Neural progenitor cell (in vitro differentiated cells): ENCODE measurements at regions not wholly inside any gene's neighbourhood (a gene's known extent, or its start where the extent isn't known, plus 50 kb on each side); places are given as distances from the start of the nearest gene placed in this dataset.

Experiments
- DNase-seq: peaks from one replicate; pipeline ENCODE4 v3.0.0-alpha.2; 2016; ENCODE audit warnings: low spot score
- H2AFZ ChIP-seq: fragments of 200-600 bp; sonication (generic); replicated peaks from 2 replicates; pipeline ENCODE4 v1.6.1; 2016; ENCODE audit warnings: antibody characterized with exemption
- H3F3A ChIP-seq: fragments of 200-600 bp; sonication (generic); 2 replicates; pipeline ENCODE4 v1.6.1; 2016; ENCODE audit warnings: antibody characterized with exemption, low read depth
- H3K27ac ChIP-seq: fragments of 200-600 bp; sonication (generic); 2 replicates; pipeline ENCODE4 v1.5.1; 2016; ENCODE audit warnings: mild to moderate bottlenecking
- H3K27me3 ChIP-seq: fragments of 200-600 bp; sonication (generic); 2 replicates; pipeline ENCODE4 v1.6.1; 2016; ENCODE audit warnings: mild to moderate bottlenecking, moderate library complexity
- H3K36me3 ChIP-seq: fragments of 200-600 bp; sonication (generic); 2 replicates; pipeline ENCODE4 v1.5.1; 2016
- H3K4me1 ChIP-seq: fragments of 200-600 bp; sonication (generic); 2 replicates; pipeline ENCODE4 v1.6.1; 2016; ENCODE audit warnings: mixed run types
- H3K4me2 ChIP-seq: fragments of 200-600 bp; sonication (generic); 2 replicates; pipeline ENCODE4 v1.6.1; 2016
- H3K4me3 ChIP-seq: fragments of 200-600 bp; sonication (generic); 2 replicates; pipeline ENCODE4 v1.5.1; 2016
- H3K79me2 ChIP-seq: fragments of 200-600 bp; sonication (generic); 2 replicates; pipeline ENCODE4 v1.6.1; 2016; ENCODE audit warnings: low read depth
- H3K9ac ChIP-seq: fragments of 200-600 bp; sonication (generic); 2 replicates; pipeline ENCODE4 v1.6.1; 2016
- H3K9me3 ChIP-seq: fragments of 200-600 bp; sonication (generic); 2 replicates; pipeline ENCODE4 v1.5.1; 2016; ENCODE audit warnings: low read depth
- H4K20me1 ChIP-seq: fragments of 200-600 bp; sonication (generic); 2 replicates; pipeline ENCODE4 v1.6.1; 2016; ENCODE audit warnings: low read depth
- H3K27ac Mint-ChIP-seq: 3 replicates; pipeline ENCODE4 v1.8.0; 2021; ENCODE audit warnings: mixed read lengths
- H3K27me3 Mint-ChIP-seq: 2 replicates; pipeline ENCODE4 v1.8.0; 2022; ENCODE audit warnings: low read depth, mild to moderate bottlenecking, inconsistent platforms, moderate library complexity, mixed read lengths; ENCODE audit not compliant: insufficient read depth
- H3K36me3 Mint-ChIP-seq: 3 replicates; pipeline ENCODE4 v1.8.0; 2021; ENCODE audit warnings: mixed read lengths
- H3K4me1 Mint-ChIP-seq: 3 replicates; pipeline ENCODE4 v1.8.0; 2021; ENCODE audit warnings: mixed read lengths
- H3K4me3 Mint-ChIP-seq: 3 replicates; pipeline ENCODE4 v1.8.0; 2021; ENCODE audit warnings: mild to moderate bottlenecking, moderate library complexity, mixed read lengths
- H3K9me3 Mint-ChIP-seq: 3 replicates; pipeline ENCODE4 v1.8.0; 2020; ENCODE audit warnings: mixed read lengths
- EZH2 ChIP-seq: fragments of 200-600 bp; sonication (generic); IDR thresholded peaks from 2 replicates; pipeline ENCODE4 v1.6.1; 2017; ENCODE audit warnings: antibody characterized with exemption, mild to moderate bottlenecking, moderate library complexity
- EZH2phosphoT487 ChIP-seq: fragments of 200-600 bp; sonication (generic); IDR thresholded peaks from 2 replicates; pipeline ENCODE4 v1.6.1; 2017; ENCODE audit warnings: antibody characterized with exemption
- TF ChIP-seq, protein P1 (sequence below): fragments of 200-600 bp; sonication (generic); IDR thresholded peaks from 2 replicates; pipeline ENCODE4 v1.5.1; 2017; ENCODE audit warnings: antibody characterized with exemption, mild to moderate bottlenecking

DNA sequence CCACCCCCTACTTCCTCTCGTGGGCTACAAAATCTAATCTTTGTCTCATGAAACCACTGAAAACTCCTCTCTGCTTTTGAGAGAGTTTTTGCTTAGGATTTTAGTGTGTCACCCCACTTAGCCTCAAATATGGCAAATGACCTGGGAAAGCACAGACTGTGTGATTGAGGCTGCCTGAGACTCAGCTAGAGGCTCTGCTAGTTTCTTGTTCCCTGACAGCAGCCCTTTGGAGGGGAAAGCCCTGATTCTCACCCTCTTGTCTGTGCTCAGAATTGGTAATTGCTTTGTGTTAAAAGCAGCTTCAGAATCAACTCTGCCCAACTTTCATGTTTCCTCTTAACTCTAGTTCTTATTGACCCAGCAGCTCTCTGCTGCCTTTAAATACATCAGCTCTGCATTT, 85.6 kb upstream of the ZP4 start:
- Histone ChIP-seq H3K27me3 (no peaks in the 10 kb centered on the region), H3F3A (peaks cover 13% of the 10 kb centered on the region), H3K9ac (no peak overlapping the region), H2AFZ (peak overlapping the region; percentile 43), H3K9me3 (no peaks in the 10 kb centered on the region), H3K4me3 (no peak overlapping the region), H3K4me1 (peaks cover 35% of the 10 kb centered on the region), H3K27ac (peak overlapping the region; percentile 16), H3K79me2 (no peaks in the 10 kb centered on the region), H3K36me3 (no peaks in the 10 kb centered on the region), H3K4me2 (peak overlapping the region; percentile 8), H4K20me1 (no peaks in the 10 kb centered on the region)
- H3K36me3 Mint-ChIP-seq = no peaks in the 10 kb centered on the region
- H3K4me1 Mint-ChIP-seq = peaks cover 14% of the 10 kb centered on the region
- TF ChIP-seq EZH2 (no peak), EZH2phosphoT487 (no peak)
- TF ChIP-seq, protein P1, sequence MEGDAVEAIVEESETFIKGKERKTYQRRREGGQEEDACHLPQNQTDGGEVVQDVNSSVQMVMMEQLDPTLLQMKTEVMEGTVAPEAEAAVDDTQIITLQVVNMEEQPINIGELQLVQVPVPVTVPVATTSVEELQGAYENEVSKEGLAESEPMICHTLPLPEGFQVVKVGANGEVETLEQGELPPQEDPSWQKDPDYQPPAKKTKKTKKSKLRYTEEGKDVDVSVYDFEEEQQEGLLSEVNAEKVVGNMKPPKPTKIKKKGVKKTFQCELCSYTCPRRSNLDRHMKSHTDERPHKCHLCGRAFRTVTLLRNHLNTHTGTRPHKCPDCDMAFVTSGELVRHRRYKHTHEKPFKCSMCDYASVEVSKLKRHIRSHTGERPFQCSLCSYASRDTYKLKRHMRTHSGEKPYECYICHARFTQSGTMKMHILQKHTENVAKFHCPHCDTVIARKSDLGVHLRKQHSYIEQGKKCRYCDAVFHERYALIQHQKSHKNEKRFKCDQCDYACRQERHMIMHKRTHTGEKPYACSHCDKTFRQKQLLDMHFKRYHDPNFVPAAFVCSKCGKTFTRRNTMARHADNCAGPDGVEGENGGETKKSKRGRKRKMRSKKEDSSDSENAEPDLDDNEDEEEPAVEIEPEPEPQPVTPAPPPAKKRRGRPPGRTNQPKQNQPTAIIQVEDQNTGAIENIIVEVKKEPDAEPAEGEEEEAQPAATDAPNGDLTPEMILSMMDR = no peak
- H3K27ac Mint-ChIP-seq = no peak overlapping the region
- H3K4me3 Mint-ChIP-seq = no peak overlapping the region
- H3K27me3 Mint-ChIP-seq = no peaks in the 10 kb centered on the region
- peaks cover under 1% of the 10 kb centered on the region for H3K9me3 Mint-ChIP-seq
- peak; percentile 28 for DNase-seq

DNA sequence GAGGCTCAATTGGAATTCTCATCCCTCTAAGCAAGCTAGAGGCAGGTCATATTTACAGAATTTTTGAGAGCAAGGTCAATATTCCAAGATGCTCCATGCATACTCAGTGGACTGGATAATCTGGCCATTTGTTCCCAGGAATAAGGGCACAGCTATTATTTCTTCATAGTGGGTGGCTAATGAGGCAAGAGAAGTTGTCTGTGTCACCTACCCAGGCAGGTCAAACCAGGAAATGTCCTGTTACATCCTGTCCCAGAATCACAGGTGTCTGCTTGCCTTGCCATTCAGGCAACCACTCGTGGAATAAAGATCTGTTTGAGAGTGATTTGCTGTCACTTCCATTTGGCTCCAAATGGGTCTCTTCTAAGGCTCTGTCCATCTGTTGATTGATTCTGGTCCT, 85.2 kb upstream of the ZP4 start:
- Histone ChIP-seq H2AFZ (no peak overlapping the region), H3K27ac (no peak overlapping the region), H3K4me3 (no peak overlapping the region), H3K4me1 (peaks cover 35% of the 10 kb centered on the region), H4K20me1 (no peaks in the 10 kb centered on the region), H3F3A (peaks cover 13% of the 10 kb centered on the region), H3K9ac (no peak overlapping the region), H3K27me3 (no peaks in the 10 kb centered on the region), H3K4me2 (peak overlapping the region; percentile 8), H3K9me3 (no peaks in the 10 kb centered on the region), H3K79me2 (no peaks in the 10 kb centered on the region), H3K36me3 (no peaks in the 10 kb centered on the region)
- TF ChIP-seq EZH2phosphoT487 (no peak), EZH2 (no peak)
- TF ChIP-seq, protein P1 = no peak
- H3K27me3 Mint-ChIP-seq = no peaks in the 10 kb centered on the region
- DNase-seq = no peak
- no peaks in the 10 kb centered on the region for H3K36me3 Mint-ChIP-seq
- peaks cover 4% of the 10 kb centered on the region for H3K9me3 Mint-ChIP-seq
- H3K4me1 Mint-ChIP-seq = peaks cover 14% of the 10 kb centered on the region
- H3K27ac Mint-ChIP-seq = no peak overlapping the region
- H3K4me3 Mint-ChIP-seq = no peak overlapping the region

DNA sequence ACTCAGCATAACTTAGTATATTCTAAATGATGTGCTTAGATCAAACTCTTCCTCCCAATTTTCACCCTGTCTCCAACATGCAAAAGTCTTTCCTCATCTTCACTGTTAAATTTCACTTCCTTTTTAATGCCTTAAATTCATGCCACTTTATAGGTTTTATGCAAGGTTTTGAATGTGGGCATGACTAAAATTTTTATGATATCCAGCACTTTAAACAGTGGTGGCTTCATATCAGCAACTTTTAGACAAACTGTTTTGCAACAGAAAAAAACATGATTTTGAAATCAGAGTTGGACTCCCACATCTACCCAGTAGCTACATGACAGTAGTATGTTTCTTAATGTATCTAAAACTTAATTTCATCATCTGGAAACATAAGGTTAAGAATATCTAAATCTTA, 84.7 kb upstream of the ZP4 start:
- H3K4me1 Mint-ChIP-seq = peaks cover 14% of the 10 kb centered on the region
- TF ChIP-seq EZH2 = no peak
- TF ChIP-seq EZH2phosphoT487 = no peak

DNA sequence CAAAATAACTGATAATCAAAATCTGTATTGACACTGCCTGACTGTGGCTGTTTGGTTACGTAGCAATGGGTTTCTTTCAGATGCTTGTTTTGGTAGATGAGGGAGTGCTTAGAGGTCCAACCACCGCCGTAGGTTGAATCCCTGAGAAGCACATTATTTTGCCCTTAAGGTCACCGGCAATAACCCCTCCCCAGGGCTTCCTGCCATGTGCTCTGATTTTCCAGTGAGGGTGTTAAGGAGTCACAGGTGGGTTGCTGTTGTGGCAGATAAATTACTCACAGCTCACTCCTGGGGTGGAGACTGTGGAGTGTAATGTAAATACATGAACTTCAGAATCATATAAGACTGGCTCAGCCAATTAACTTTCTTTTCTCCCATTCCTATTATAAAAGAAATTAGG, 81.5 kb upstream of the ZP4 start:
- H3K27me3 Mint-ChIP-seq = no peaks in the 10 kb centered on the region
- Histone ChIP-seq H3K9ac (no peak overlapping the region), H3K4me3 (no peak overlapping the region), H4K20me1 (no peaks in the 10 kb centered on the region), H3K4me2 (no peak overlapping the region), H3F3A (peaks cover 13% of the 10 kb centered on the region), H3K27me3 (no peaks in the 10 kb centered on the region), H3K27ac (no peak overlapping the region), H3K36me3 (no peaks in the 10 kb centered on the region), H3K4me1 (peaks cover 31% of the 10 kb centered on the region), H3K79me2 (no peaks in the 10 kb centered on the region), H3K9me3 (no peaks in the 10 kb centered on the region), H2AFZ (no peak overlapping the region)
- H3K4me1 Mint-ChIP-seq = peaks cover 14% of the 10 kb centered on the region
- TF ChIP-seq, protein P1 = no peak
- no peak for TF ChIP-seq EZH2phosphoT487
- TF ChIP-seq EZH2 = no peak
- H3K9me3 Mint-ChIP-seq = peaks cover 9% of the 10 kb centered on the region
- no peak overlapping the region for H3K4me3 Mint-ChIP-seq
- no peaks in the 10 kb centered on the region for H3K36me3 Mint-ChIP-seq
- no peak overlapping the region for H3K27ac Mint-ChIP-seq
- no peak for DNase-seq

More for the DNA sequence above, 84.7 kb upstream of the ZP4 start:
- no peak overlapping the region for H3K27ac Mint-ChIP-seq
- no peak overlapping the region for H3K9ac ChIP-seq
- H3K79me2 ChIP-seq = no peaks in the 10 kb centered on the region
- H3K4me3 Mint-ChIP-seq = no peak overlapping the region
- no peaks in the 10 kb centered on the region for H3K27me3 ChIP-seq
- no peaks in the 10 kb centered on the region for H3K36me3 Mint-ChIP-seq
- H3K27ac ChIP-seq = no peak overlapping the region
- H3K9me3 ChIP-seq = no peaks in the 10 kb centered on the region
- H3K36me3 ChIP-seq = no peaks in the 10 kb centered on the region
- no peaks in the 10 kb centered on the region for H3K27me3 Mint-ChIP-seq
- peaks cover 5% of the 10 kb centered on the region for H3K9me3 Mint-ChIP-seq
- DNase-seq = no peak
- H2AFZ ChIP-seq = no peak overlapping the region
- no peaks in the 10 kb centered on the region for H4K20me1 ChIP-seq
- peaks cover 35% of the 10 kb centered on the region for H3K4me1 ChIP-seq
- H3K4me3 ChIP-seq = no peak overlapping the region
- H3K4me2 ChIP-seq = no peak overlapping the region
- H3F3A ChIP-seq = peaks cover 13% of the 10 kb centered on the region
